NCI-H2196 (cell line): ENCODE measurements at regions not wholly inside any gene's neighbourhood (a gene's known extent, or its start where the extent isn't known, plus 50 kb on each side); places are given as distances from the start of the nearest gene placed in this dataset.

ENCODE experiments used
- DNase-seq: peaks from one replicate; lab custom pipeline; 2025; ENCODE audit not compliant: unreplicated experiment; lab: John Stamatoyannopoulos, UW

DNA sequence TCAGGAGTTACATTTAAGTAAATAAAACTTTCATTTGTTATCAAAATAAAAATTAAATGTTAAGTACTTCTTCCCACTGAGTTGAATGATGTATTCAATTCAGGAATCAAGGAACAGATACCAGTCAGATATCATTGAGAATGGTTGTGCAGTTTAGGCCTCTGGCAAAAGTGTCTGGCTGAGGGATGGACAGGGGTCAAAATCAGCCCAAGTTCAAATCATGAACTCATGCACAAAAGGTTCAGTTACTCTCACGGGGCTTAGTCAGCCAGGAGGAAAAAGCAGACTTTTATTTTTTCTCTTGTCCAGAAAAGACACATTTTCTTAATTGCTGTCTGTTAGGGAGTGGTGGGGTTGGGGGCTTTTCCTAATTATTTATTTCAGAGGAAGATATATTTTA lies 166.3 kb downstream of the RASSF9 start:
- no peak for DNase-seq

DNA sequence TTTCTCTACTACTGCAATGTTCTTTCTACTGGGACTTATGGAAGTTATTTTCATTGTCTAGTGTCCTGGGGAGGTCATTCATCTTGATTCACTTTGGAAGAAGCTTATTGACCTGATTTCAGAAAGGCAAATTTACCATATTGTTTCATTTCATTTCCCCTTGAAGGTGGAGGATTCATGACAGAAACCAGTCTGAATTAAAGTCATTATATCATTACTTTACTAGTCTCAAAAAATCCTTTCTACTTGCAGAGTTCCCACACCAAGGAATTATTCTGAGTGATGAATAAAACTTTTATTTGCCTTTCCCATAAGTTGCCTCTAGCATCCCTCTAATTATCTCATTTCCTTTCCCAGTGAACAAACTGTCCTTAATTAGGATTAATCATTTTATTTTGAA lies 163.8 kb downstream of the RASSF9 start:
- DNase-seq = no peak

DNA sequence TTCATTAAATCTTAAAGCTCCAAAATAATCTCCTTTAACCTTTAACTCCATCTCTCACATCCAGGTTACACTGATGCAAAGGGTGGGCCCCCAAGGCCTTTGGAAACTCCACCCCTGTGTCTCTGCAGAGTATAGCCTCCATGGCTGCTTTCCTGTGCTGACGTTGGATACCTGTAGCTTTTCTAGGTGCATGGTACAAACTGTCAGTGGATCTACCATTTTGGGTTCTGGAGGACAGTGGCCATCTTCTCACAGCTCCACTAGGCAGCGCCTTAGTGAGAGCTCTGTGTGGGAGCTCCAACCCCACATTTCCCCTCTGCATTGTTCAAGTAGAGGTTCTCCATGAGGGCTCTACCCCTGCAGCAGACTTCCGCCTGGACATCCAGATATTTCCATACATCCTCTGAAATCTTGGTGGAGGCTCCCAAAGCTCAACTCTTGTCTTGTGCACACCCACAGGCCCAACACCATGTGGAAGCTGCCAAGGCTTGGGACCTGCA lies 162.2 kb downstream of the RASSF9 start:
- DNase-seq = no peak

DNA sequence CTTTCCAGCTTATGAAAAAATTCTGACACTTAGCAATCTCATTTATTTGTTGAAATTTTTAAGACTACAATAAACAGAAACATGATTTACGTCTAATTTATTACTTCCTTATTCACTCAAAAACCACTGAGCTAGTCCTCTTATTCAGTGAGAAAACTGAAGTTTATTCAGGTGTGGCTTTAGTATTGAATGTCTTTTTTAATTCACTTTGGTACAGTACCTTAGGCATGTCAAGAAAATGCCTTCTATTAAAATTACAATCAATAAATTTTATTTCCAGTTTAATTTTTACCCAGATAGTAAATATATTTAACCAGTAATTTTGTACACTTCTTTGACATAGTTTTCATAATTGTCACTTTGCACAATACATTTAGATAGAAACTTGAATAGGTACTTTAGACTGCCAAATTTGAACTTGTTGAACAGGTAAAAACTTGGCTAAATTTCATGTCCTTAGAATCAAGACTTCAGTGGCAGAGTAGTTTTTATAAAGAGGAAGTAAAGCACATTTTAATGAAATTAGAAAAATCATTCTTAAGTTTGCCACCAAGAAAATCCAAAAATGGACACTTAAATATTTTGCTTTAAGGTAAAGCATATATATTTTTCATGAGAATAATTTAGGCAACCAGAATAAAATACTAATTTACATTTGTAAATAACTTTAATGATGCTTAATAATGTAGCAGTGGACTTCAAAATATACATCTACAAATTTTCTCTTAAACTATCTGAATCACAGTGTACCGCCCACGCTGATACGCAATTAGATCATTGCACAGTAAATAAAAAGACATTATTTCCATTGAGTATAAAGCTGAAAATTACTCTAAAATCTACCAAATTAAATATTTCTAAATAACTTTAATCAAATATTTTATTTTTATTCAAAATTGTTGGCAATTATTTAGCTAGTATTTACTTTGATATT lies 159.1 kb downstream of the RASSF9 start:
- no peak for DNase-seq

DNA sequence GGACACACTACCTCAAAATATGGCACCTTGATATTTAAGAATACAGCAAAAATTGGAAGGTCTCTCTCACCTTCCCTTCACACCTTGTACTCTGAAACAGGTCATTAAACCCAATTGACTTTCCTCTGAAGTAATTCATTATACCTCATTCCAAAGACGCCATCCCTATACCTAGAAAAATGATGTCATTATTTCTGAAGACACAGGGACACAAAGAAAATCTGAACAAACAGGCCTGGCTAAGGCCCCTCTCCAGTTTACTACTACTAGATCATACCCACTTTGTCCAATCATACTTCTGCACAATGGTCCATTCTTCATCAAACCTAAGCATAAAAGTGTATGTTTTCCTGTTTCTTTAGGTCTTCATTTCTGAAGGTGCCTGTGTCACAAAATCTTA lies 156.9 kb downstream of the RASSF9 start:
- no peak for DNase-seq

DNA sequence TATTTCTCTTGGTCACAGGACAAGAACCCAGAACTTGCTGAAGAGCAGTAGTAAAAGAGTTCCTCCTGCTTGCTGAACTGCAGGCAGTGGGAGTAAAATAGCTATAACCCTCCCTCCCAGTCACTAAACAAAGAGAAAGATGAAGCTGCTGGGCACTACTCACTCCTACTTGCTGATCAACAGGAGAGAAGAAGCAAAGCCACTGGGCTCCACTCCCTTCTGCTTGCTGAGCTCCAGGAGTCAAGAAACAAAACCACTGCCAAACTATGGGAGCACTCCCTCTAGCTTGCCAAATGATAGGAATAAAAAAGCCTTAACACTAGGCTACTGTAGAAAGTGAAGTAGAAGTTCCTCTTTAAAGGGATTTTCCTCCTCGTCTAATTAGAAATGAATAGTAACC lies 155.3 kb downstream of the RASSF9 start:
- no peak for DNase-seq

DNA sequence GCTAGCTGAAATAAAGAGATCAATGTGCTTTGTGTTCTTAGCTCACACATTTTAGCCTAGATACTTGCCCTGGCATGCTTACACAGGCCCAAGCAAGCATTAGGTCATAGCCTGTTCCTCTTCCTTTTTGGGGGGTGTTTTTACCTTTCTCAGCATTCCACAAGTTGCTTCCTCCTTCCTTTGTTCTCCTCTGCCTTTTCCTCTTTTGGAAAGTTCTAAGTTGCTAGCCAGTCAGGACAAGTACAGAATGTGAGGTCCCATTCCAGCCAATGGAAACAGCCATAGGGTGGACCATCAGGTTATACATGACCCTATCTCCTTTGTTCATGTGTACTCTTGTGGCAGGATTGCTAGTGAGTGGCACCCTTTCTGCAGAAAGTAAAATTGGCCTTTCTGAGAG lies 154.9 kb downstream of the RASSF9 start:
- no peak for DNase-seq

DNA sequence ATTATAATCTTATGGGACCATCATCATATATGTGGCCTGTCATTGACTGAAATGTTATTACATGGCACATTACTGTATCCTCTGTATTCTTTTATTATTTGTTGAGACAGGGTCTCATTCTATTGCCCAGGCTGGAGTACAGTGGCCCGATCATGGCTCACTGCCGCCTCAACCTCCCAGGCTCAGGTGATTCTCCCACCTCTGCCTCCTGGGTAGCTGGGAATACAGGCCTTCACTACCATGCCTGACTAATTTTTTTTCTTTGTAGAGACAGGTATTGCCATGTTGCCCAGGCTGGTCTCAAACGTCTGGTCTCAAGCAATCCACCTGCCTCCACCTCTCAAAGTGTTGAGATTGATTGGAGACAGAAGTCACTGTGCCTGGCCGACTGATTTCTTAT lies 153.2 kb downstream of the RASSF9 start:
- DNase-seq = no peak

DNA sequence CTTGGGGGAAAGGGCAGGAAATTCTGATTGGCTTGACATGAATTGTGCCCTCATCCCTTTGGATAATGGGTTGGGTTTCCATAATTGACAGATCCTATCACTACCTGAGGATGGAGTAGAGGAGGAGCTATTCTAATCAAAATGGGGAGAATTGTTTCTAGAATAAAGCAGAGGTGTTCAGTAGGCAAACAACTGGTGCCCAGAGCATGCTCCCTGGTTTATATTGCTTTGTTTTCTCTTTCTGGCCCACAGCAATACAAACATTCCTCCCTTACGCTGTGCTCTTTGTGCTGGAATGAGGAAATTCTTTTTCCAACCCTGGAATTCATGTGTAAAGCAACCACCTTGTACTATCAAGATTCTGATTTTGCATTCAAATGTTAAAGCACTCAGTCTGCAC lies 147.4 kb downstream of the RASSF9 start:
- DNase-seq = no peak

DNA sequence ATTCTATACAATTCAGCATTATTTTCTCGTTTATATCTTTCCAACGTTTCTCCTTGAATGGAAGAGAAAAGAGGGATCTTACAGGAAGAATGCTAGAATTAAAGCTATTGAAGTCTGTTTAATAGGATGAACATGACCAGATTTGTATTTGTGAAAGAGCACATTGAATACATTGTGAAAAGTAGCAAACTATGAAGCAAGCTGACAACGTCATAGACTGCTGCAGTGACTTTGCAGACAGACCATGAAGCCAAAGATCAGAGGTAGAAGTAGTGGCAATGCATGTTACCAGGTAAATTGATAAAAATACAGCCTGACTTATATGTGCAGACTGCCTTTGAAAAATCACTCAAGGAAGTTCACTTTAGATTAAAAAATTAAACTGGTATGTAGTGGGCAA lies 146.1 kb downstream of the RASSF9 start:
- no peak for DNase-seq

DNA sequence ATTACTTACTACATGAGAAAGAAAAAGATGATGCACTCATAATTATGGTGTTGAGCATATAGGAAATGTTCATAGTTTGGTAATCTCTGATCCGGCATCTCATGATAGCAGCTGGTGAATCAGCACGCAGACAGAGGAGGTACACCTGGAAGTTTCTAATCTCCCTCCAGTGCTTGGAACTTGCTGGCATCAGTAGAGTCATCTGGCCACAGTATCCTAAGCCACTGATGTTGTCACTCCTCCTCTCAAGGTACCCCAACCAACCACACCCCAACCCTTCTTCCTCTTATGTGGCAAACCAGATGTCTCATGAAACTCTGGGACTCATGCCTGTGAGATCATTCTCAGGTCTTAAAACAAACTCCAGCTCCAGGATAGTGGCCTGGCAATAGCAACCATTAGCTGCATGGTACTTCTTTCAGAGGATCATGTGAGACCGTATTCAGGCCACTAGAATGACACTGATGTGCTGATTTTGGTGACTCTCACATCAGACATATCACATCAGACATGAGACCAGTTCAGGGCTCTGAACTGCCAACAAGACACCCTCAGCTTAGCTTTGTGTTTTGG lies 143.0 kb downstream of the RASSF9 start:
- no peak for DNase-seq

DNA sequence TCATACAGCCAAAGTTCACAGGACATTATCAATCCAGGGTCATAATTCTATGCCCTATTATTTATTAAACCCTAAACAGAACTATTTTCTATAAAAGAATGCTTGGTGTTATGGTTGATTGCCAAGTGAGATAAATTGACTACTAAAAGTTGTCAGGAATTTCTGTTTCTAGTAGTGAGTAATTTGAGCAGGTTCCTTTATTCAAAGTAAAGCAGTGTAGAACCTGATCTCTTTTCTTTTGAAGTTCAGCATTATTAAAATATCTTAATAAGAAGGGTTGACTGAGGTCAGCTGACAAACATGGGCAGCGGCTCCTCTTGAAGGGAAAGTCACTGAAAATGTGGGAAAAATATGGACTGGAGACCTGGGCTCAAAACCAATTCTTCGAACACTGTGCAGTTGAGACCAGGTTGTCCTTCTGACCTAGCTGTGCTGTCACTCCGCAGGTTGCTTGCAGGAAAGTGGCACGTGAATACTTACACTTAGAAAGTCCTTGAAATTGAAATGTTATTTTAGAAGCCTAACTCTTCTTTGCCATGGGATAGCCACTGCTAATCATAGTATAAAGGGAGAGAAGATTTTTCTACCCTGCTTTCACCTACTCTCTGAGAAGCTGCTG lies 141.0 kb downstream of the RASSF9 start:
- DNase-seq = no peak

DNA sequence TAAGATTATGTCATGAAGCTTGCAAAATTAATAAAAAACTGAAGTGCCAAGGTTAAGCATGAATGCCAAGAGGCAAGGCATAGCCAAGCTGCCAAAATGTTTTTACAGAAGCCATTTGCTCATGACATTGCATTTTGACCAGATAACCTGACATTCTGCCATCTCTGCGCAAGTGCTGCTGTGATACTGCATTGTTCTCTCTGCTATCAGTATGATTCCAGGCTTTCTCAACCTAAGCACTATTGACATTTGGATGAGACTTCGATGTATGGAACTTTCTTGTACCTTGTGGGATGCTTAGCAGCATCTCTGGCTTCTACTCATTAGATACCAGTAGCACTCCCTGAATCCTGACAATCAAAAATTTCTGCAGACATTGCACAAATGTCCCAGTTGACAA lies 139.2 kb downstream of the RASSF9 start:
- no peak for DNase-seq

DNA sequence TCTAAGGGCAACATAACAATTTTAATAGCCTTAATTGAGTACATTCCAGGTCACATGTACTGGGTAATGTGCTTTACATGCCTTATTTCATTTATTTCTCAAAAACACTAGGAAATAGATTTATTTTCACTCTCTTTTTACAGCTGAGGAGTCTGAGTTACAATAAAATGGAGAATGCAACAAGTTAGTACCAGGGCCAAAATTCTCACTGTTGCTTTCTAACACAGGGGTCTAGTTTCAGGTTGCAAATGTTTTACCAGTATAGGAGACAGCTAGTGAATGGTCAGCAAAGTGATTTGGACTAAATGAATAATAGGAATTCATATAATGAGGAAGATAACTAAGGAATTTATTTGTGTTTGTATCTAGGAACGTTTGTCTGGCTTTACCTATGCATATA lies 137.3 kb downstream of the RASSF9 start:
- DNase-seq = no peak

DNA sequence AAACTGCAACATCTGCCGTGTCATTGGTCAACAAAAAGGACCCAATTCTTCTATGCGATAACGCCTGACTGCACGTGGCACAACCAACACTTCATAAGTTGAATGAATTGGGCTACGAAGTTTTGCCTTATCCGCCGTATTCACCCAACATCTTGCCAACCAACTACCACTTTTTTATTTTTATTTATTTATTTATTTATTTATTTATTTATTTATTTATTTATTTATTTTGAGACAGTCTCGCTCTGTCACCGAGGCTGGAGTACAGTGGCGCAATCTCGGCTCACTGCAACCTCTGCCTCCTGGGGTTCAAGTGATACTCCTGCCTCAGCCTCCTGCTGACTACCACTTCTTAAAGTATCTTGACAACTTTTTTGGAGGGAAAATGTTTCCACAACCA lies 127.4 kb downstream of the RASSF9 start:
- no peak for DNase-seq

DNA sequence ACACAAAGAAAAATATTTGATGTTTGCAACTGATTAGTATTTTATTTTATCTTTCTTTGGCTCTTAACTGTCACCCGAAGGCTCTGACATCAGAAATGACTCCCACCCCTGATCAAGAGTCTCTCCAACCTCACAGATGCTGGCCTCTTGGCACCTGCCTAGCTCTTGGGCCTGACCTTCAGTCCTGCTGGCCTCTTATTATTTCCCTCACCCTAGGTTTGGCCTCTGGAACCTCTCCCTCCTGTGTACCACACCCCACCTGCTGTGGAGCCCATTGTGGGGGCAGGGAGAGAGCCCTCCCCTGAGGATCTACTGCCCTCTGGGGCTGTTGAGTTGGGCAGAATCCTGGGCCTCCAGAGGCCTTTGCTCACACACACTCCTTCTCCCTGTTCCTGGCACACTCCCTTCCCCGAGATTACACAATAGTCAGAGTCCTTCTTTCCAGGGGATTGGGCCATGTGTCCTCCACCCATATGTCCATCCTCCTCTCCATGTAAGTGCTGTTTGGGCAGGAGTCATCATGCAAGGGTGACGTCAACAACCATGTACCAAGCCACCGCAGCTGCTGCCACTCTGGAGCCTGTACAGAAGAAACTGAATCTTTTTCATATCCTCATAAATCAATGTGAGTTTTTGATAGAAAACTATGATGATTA lies 124.3 kb downstream of the RASSF9 start:
- DNase-seq = no peak

DNA sequence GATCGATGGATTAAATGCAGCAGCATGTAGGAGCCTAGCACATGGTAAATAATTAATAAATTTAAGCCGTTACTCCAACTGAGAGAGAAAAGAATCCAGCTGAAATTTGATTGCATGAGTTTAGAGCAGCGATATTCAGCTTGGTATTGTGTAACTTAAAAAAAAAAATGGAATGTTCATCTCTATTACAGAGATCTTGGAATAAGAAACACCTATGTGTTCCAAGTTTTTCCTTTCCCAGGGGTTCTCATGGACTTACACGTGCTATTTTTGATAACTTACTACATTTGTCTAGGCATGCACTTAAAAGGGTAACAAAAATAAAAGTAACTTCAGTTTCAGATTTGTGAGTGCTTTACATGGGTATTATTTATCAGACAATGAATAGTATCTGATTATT lies 122.8 kb downstream of the RASSF9 start:
- DNase-seq = no peak

DNA sequence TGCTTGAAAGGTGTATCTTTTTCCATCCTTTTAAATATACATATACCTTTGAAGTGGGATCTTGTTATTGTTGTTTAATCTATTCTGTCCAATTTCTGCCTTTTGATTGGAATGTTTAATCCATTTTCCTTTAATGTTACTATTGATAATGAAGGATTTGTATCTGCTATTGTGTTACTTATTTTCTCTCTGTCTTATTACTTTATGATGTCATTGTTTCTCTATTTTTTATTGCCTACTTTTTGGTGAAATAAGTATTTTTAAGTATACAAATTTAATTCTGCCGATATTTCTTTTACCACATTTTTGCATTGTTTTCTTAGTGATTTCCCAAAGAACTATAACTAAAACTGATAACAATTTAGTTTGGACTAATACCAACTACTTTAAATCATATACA lies 121.8 kb downstream of the RASSF9 start:
- no peak for DNase-seq

DNA sequence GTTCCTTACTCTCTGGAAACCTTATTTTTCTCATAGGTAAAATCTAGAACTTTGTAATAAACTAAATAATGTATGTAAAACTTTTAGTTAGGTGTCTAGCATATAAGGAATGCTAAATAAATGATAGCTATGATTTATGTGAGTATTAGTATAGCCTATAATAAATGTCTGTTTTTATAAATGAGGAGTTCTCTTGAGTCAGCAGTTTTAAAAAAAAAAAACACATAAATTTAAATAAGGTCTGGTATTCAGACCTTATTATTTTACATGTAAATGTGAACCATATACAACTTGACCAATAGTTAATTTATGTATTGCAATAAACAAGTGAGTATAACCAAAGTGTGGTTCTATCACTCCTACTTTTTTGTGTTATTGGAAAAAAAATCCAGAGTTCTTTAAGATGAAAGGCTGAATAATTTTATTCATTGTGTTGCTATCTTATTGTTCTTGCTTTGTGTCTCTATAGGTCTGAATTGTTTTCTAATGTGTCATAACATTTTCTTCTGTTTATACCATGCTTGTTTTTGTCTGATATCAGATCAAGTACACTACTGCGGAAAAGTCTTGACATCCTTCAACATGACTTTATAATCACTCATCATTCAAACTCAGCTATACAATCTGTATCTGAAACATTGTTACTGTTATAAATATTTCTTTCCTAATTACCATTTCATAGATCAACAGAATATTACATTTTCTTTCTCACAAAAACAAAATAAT lies 115.7 kb downstream of the RASSF9 start:
- no peak for DNase-seq

DNA sequence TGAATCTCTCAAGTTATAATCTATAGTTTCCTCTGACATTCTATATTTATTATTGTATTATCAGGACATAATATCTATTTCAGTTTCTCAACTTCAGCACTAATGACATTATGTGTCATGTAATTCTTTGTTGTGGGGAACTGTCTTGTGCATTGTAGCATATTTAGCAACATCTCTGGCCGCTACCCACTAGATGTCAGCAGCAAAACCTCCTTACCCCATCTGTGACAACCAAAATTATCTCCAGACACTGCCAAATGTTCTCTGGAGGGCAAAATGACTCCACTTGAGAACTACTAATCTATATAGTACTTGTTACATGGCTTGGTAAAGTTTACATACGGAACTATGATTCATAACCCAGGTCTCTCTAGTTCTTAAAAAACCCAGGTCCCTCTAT lies 110.2 kb downstream of the RASSF9 start:
- DNase-seq = no peak
